ENCODE measurements at regions not wholly inside any gene's neighbourhood (a gene's known extent, or its start where the extent isn't known, plus 50 kb on each side); places are given as distances from the start of the nearest gene placed in this dataset.

DNA sequence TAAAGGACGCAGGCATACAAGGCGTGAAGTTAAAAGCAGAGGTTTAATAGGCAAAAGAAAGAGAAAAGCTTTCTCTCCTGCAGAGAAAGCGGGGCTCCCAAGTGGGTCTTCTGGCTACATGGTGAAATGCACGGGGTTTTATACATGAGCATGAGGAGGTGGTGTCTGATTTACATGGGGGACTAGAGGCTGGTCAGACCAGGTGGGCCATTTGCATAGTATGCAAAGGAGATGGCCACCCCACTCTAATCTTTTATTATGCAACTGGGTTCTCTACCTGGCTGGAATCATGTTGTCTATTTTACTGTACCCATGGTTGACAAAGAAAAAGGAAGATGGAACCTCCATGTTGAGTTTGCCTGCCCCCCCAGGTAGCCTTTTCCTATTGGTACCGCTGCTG is 356.2 kb downstream of the KCNJ3 start:
- no peak for DNase-seq (ENCODE audit: low read depth)
- TF ChIP-seq CTCF (IDR thresholded peaks at IDR 0.05; ENCODE audit: insufficient read depth, low read length, severe bottlenecking), result no peak
- H3K4me3 ChIP-seq (ENCODE audit: low read depth, low read length), result no peak overlapping the region
- no peaks in the 10 kb centered on the region for H3K27me3 ChIP-seq (ENCODE audit: control insufficient read depth, insufficient read depth, low read length)
- H3K36me3 ChIP-seq (ENCODE audit: control insufficient read depth, insufficient read depth, low read length), result no peaks in the 10 kb centered on the region
- FAIRE-seq, result no peak

- Histone ChIP-seq H3K4me3 (ENCODE audit: low read depth, low read length) (no peak overlapping the region), H3K27me3 (ENCODE audit: control insufficient read depth, insufficient read depth, low read length) (no peaks in the 10 kb centered on the region), H3K36me3 (ENCODE audit: control insufficient read depth, insufficient read depth, low read length) (no peaks in the 10 kb centered on the region)
- FAIRE-seq (no peak), DNase-seq (ENCODE audit: low read depth) (no peak)
- no peak for TF ChIP-seq CTCF (IDR thresholded peaks at IDR 0.05; ENCODE audit: insufficient read depth, low read length, severe bottlenecking)
Observed at GRCh38 chr2:155043097-155043496, 344.6 kb downstream of the KCNJ3 start.

GRCh38 chr2:155035308-155035707 is 336.8 kb downstream of the KCNJ3 start:
- DNase-seq (ENCODE audit: low read depth) (no peak), FAIRE-seq (no peak)
- TF ChIP-seq CTCF (IDR thresholded peaks at IDR 0.05; ENCODE audit: insufficient read depth, low read length, severe bottlenecking), result no peak
- Histone ChIP-seq H3K27me3 (ENCODE audit: control insufficient read depth, insufficient read depth, low read length) (no peaks in the 10 kb centered on the region), H3K36me3 (ENCODE audit: control insufficient read depth, insufficient read depth, low read length) (no peaks in the 10 kb centered on the region), H3K4me3 (ENCODE audit: low read depth, low read length) (no peak overlapping the region)

GRCh38 chr2:155033652-155034051 is 335.2 kb downstream of the KCNJ3 start:
- no peak for DNase-seq (ENCODE audit: low read depth)
- Histone ChIP-seq H3K27me3 (ENCODE audit: control insufficient read depth, insufficient read depth, low read length) (no peaks in the 10 kb centered on the region), H3K4me3 (ENCODE audit: low read depth, low read length) (no peak overlapping the region), H3K36me3 (ENCODE audit: control insufficient read depth, insufficient read depth, low read length) (no peaks in the 10 kb centered on the region)
- TF ChIP-seq CTCF (IDR thresholded peaks at IDR 0.05; ENCODE audit: insufficient read depth, low read length, severe bottlenecking), result no peak
- FAIRE-seq, result no peak

DNA sequence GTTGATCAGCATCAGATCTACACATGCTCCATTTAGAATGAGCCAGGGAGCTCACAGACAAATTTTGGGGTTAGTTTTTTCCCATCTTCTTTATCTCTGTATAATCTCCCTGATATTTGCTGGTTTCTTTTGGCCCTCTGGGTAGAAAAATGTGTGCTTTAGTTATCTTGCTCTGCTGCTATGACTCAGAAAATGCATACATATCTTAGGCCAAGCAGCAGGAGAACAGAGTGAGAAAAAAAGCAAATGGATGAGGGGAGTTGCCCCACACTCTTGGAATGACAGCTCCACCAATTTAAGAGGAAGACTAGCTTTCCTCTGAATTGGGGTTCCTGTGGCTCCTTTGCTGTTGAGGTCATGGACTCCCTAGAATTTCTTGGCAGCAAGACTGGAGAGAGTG is 331.8 kb downstream of the KCNJ3 start:
- no peaks in the 10 kb centered on the region for H3K36me3 ChIP-seq (ENCODE audit: control insufficient read depth, insufficient read depth, low read length)
- no peak for TF ChIP-seq CTCF (IDR thresholded peaks at IDR 0.05; ENCODE audit: insufficient read depth, low read length, severe bottlenecking)
- FAIRE-seq, result no peak
- H3K4me3 ChIP-seq (ENCODE audit: low read depth, low read length), result no peak overlapping the region
- DNase-seq (ENCODE audit: low read depth), result no peak
- no peaks in the 10 kb centered on the region for H3K27me3 ChIP-seq (ENCODE audit: control insufficient read depth, insufficient read depth, low read length)

DNA sequence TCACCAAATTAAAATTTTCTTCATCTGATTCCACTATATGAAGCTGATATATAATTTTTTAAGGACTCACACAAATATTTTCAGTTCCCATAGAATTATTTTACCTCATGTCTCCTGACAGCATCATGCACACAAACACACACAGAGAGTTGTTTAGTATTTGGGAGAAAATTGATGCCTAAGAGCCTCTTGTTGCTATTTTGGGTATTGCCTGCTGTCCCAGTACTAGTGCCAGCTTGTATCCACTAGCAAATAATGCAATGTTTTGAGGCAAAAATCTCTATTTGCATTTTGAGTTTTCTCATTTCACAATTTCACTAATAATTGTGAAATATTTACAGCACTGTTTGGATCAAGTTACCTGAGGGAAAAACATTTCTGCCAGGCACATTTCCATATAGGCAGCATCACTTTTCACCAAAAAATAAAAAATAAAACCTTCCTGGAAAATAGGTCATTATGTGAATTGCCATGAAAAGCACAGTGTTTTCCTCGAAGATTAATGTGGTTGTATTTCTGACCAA is 328.2 kb downstream of the KCNJ3 start:
- H3K36me3 ChIP-seq (ENCODE audit: control insufficient read depth, insufficient read depth, low read length), result no peaks in the 10 kb centered on the region
- no peak for DNase-seq (ENCODE audit: low read depth)
- TF ChIP-seq CTCF (IDR thresholded peaks at IDR 0.05; ENCODE audit: insufficient read depth, low read length, severe bottlenecking), result no peak
- no peaks in the 10 kb centered on the region for H3K27me3 ChIP-seq (ENCODE audit: control insufficient read depth, insufficient read depth, low read length)
- FAIRE-seq, result no peak
- no peak overlapping the region for H3K4me3 ChIP-seq (ENCODE audit: low read depth, low read length)

Measured in bronchial epithelial cell (primary cell).